ENCODE measurements at regions not wholly inside any gene's neighbourhood (a gene's known extent, or its start where the extent isn't known, plus 50 kb on each side); places are given as distances from the start of the nearest gene placed in this dataset.

DNA sequence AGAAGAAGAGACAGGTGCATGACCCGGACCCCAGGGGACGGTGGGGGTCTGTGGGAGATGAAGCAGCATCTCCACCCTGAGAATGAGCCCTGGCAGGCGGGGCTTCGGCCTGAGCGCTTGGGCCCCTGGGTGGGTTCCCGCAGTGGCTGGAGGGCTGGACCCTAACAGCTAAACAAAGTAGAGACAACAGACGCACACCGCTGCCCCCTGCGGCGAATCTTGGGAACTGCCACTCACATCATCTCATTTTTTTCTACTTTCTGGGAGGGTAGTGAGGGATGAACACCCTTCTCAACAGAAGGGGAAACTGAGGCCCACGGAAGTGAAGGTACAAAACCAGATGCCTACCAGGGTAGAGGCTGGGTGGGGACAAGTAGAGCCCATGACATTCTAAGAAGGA, 104.7 kb downstream of the RFLNA start:
- Mint-ChIP-seq H3K36me3 (peaks cover 2% of the 10 kb centered on the region), H3K4me3 (no peak overlapping the region), H3K9me3 (no peaks in the 10 kb centered on the region), H3K4me1 (peaks cover 0 to 6% (median 2%) of the 10 kb centered on the region in 3 donors), H3K27me3 (no peaks in the 10 kb centered on the region), H3K27ac (no peak overlapping the region)

DNA sequence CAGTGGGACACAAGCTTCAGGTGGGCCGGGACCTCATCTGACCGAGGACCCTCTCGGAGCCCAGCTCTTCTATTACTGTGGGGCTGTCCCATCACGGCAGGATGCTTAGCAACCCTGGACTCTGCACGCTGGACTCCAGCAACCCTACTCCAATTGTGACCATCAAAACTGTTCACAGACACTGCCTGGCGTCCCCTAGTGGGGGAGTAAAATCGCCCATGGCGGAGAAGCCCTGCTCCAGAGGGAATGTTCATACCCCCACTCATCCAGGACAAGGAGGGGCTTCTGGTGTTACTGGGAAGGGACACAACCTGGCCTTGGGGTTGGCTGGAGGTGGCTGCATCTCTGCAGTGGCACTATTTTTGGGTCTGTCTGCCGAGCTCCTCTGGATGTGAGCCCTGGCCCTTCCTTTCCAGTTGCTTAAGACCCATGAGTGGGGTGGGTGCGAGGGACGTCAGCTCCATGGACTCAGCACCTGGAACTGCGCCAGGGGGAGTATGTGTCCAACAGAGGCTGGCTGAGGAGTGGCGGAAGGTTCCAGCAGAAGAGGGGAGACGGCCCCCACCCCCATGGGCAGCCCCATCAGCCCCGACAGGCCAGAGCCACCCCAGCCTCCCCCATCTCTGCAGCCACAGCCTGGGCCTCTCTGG, 103.8 kb downstream of the RFLNA start:
- Mint-ChIP-seq H3K4me1 (peaks cover 0 to 6% (median 2%) of the 10 kb centered on the region in 3 donors), H3K9me3 (no peaks in the 10 kb centered on the region), H3K27me3 (no peaks in the 10 kb centered on the region), H3K36me3 (peaks cover 2% of the 10 kb centered on the region), H3K4me3 (no peak overlapping the region), H3K27ac (no peak overlapping the region)

DNA sequence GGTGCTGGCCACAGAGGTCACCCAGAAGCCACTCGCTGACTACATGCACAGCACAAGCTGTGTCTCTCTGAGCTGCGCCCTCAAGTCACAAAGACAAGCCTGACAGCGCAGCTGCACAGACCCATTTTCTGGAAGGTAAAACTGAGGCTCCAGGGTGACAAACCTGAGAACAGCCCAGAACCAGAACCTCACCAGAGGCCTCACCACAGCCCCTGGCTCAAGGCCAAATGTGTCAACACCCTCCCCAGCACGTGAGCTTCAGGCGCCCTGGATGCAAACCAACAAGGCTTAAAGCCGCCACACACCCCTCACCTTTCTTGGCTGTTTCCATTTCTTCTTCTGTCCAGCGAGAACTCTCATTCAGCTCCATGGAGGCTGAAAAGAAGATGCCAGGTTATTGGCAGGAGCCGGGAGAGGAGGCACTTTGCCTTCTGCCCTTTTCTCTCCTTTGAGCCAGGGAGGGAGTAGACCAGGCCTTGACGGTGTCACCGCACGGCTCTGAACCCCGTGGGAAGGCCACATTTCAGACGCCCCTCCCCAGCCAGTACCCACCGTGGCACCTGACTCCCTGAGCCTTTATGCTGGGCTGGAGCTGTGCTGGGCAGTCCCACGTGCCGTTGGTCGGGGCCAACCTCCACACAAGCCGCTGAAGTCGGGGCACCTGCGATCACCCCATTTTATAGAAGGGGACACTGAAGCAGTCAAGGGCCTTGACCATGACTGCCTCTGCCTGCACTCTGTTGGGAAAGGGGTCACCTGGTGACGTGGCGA, 103.1 kb downstream of the RFLNA start:
- H3K4me3 Mint-ChIP-seq, result no peak overlapping the region
- H3K36me3 Mint-ChIP-seq, result peaks cover 2% of the 10 kb centered on the region
- peak overlapping the region in 1 of 3 donors; percentile 31 for H3K27ac Mint-ChIP-seq

DNA sequence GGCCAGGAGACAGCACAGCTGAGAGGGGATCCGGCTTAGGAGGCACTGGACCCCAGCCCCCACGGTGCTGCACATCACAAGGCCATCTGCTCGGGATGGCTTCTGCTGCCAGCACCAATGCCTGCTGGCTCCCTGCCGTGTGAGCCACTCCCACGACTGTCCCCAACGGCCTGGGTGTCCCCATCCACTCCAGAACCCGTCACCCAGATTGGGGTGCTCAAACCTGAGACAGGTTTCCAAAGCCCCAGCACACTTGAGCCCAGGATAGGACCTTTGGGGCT, 102.4 kb downstream of the RFLNA start:
- H3K27ac Mint-ChIP-seq, result no peak overlapping the region
- H3K36me3 Mint-ChIP-seq, result peaks cover 1% of the 10 kb centered on the region
- H3K4me3 Mint-ChIP-seq, result no peak overlapping the region
- no peaks in the 10 kb centered on the region for H3K9me3 Mint-ChIP-seq
- H3K4me1 Mint-ChIP-seq, result peaks cover 2 to 6% (median 4%) of the 10 kb centered on the region in 3 donors
- no peaks in the 10 kb centered on the region for H3K27me3 Mint-ChIP-seq

More for the DNA sequence above, 103.1 kb downstream of the RFLNA start:
- Mint-ChIP-seq H3K27me3 (no peaks in the 10 kb centered on the region), H3K9me3 (no peaks in the 10 kb centered on the region), H3K4me1 (peaks cover 1 to 6% (median 3%) of the 10 kb centered on the region in 3 donors)

DNA sequence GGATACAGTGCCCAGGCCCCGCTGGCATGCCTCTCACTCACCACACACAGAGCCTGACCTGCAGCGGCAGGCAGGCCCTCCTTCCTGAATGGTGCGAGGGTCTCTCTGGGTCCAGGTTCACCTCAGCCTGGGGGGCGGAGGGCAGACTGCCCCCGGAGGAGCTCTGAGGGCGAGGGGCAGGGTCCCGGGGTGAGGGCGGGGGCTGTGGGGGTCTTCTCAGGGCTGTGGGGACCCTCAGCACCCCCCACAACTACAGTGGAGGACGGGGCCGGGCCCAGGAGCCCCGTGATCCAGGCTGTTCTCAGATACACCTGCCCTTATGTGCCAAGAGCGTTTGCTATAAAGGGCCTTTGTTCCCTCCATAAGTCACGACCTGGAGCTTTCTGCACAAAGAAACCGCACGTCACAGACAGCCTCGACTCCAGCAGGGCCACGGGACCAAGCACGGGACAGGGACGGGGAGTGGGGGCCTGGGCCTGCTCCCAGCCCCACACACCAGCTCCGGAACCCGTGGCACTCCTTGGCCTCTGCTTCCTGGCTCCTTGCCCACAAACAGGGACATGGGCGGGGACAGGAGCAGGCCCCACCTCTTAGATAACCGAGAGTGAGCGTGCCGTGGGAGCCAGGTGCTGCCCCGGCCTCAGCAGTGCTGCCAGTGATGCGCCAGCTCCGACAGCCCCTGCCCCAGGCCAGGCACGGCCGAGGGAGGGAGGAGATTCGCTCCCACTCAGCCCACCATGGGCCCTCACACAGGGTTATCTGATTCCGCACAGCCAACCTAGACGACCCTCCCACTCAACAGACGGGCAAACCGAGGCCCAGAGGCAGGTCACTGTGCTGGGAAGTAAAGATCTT, 101.9 kb downstream of the RFLNA start:
- Mint-ChIP-seq H3K9me3 (no peaks in the 10 kb centered on the region), H3K36me3 (no peaks in the 10 kb centered on the region), H3K4me1 (peaks cover 7 to 8% (median 8%) of the 10 kb centered on the region in 3 donors), H3K27ac (peak overlapping the region in 1 of 3 donors; percentile 57), H3K27me3 (no peaks in the 10 kb centered on the region), H3K4me3 (no peak overlapping the region)

DNA sequence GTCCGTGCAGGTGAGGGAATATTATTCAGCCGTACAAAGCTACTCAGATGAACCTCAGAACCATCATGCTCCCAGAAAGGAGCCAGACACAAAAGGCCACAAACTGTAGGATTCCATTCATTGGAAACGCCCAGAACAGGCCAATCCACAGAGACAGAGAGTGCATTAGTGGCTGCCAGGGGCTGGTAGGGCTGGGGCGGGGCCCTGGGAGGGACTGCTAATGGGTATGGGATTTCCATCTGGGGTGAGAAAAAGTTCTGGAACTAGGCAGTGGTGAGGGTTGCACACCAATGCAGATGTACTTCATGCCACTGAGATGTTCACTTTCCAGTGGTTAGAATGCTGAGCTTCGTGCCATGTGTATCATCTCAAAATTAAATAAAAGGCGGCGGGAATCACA, 101.1 kb downstream of the RFLNA start:
- no peaks in the 10 kb centered on the region for H3K9me3 Mint-ChIP-seq
- H3K36me3 Mint-ChIP-seq, result no peaks in the 10 kb centered on the region
- H3K4me1 Mint-ChIP-seq, result peaks cover 15 to 16% (median 16%) of the 10 kb centered on the region in 3 donors
- H3K4me3 Mint-ChIP-seq, result no peak overlapping the region
- peak overlapping the region in 1 of 3 donors; percentile 67 for H3K27ac Mint-ChIP-seq
- no peaks in the 10 kb centered on the region for H3K27me3 Mint-ChIP-seq

DNA sequence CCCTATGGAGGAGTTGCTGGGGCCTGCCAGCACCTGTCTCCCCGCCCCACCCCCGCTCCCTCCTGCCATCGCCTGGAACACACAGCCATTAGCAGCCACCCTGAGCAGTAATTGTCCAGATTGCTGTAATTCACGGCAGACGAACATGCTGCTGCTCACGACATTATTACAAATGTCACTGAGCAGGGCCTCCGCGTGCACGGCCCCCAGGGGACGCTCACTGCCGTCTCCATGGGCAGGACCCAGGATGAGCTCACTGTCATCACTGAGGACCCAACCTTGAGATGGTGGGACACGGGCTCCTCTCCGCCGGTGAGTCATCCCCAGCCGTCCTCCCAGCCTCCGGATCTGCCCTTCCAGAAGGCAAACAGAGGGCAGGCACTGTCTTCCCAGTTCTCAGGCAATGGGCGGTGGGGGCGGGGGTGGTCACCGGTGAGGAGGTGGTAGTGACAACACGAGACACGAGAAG, 100.4 kb downstream of the RFLNA start:
- Mint-ChIP-seq H3K9me3 (no peaks in the 10 kb centered on the region), H3K27me3 (no peaks in the 10 kb centered on the region), H3K36me3 (no peaks in the 10 kb centered on the region), H3K4me3 (no peak overlapping the region), H3K27ac (peak overlapping the region in 1 of 3 donors; percentile 67), H3K4me1 (peaks cover 16 to 20% (median 18%) of the 10 kb centered on the region in 3 donors)

DNA sequence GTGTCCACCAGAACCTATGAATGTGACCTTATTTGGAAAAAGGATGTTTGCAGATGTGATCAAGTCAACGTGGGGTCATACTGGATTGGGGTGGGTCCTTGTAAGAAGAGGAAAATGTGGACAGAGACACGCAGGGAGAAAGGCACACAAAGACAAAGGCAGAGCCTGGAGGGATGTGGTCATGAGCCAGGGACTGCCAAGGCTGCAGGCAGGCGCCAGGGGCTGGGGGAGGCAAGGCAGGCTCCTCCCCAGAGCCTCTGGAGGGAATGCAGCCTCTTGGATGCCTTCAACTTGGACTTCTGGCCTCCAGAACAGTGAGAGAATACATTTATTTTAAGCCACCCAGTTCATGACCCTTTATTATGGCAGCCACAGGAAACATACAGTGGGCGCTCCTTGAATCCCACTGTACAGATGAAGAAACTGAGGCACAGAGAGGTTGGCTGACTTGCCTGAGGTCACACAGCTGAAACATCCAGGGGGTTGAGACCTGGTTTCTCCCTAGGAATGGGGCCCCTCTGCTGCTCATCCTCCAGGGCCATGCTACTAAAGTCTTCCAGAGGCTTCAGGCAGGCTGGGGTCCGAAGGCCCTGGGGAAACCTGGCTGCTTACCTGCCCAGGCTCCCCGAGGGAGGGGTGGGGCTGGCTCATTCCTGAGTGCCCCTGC, 99.7 kb downstream of the RFLNA start:
- Mint-ChIP-seq H3K27me3 (no peaks in the 10 kb centered on the region), H3K27ac (no peak overlapping the region), H3K4me1 (peaks cover 12 to 21% (median 21%) of the 10 kb centered on the region in 3 donors), H3K9me3 (no peaks in the 10 kb centered on the region), H3K4me3 (no peak overlapping the region), H3K36me3 (no peaks in the 10 kb centered on the region)

DNA sequence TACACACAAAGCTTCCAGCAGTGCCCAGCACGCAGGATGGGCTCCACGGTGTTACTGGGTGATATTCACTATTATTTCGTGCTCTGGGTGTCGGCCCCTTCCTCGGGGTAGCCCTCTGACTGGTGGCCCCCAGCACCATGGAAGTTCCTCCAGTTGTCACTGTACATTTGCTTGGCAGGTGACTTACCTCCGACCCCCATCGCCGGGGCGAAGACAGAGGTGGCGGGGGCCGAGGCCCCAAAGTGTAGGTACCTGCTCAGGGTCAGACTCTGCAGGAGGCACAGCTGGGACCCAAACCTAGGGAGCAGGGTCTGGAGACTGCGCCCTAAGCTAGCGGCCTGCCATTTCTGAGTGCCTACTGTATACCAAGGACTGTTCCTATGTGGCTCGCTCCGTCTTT, 98.9 kb downstream of the RFLNA start:
- H3K4me1 Mint-ChIP-seq, result peaks cover 10 to 21% (median 21%) of the 10 kb centered on the region in 3 donors
- H3K4me3 Mint-ChIP-seq, result no peak overlapping the region
- no peaks in the 10 kb centered on the region for H3K9me3 Mint-ChIP-seq
- H3K27me3 Mint-ChIP-seq, result no peaks in the 10 kb centered on the region
- no peaks in the 10 kb centered on the region for H3K36me3 Mint-ChIP-seq
- H3K27ac Mint-ChIP-seq, result peak overlapping the region in 1 of 3 donors; percentile 39

DNA sequence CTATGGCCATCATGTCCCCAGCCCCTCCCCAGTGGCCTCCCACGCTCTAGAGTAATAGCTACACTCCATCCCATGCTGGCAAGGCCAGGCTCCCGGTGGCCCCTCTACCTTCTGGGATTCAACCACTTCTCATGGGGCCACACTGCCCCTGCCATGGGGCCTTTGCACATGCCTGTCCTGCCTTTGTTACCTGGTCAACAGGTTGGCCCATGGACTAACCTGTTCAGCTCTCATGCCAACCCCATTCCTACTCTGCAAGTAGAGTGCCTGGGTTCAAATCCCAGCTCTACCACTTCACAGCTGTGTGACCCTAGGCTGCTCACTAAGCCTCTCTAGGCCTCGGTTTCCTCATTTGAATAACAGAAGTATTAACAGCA, 98.5 kb downstream of the RFLNA start:
- no peaks in the 10 kb centered on the region for H3K36me3 Mint-ChIP-seq
- no peaks in the 10 kb centered on the region for H3K9me3 Mint-ChIP-seq
- H3K4me1 Mint-ChIP-seq, result peaks cover 10 to 21% (median 21%) of the 10 kb centered on the region in 3 donors
- H3K27ac Mint-ChIP-seq, result peak overlapping the region in 1 of 3 donors; percentile 39
- H3K27me3 Mint-ChIP-seq, result no peaks in the 10 kb centered on the region
- peak overlapping the region in 1 of 4 donors; percentile 81 for H3K4me3 Mint-ChIP-seq

DNA sequence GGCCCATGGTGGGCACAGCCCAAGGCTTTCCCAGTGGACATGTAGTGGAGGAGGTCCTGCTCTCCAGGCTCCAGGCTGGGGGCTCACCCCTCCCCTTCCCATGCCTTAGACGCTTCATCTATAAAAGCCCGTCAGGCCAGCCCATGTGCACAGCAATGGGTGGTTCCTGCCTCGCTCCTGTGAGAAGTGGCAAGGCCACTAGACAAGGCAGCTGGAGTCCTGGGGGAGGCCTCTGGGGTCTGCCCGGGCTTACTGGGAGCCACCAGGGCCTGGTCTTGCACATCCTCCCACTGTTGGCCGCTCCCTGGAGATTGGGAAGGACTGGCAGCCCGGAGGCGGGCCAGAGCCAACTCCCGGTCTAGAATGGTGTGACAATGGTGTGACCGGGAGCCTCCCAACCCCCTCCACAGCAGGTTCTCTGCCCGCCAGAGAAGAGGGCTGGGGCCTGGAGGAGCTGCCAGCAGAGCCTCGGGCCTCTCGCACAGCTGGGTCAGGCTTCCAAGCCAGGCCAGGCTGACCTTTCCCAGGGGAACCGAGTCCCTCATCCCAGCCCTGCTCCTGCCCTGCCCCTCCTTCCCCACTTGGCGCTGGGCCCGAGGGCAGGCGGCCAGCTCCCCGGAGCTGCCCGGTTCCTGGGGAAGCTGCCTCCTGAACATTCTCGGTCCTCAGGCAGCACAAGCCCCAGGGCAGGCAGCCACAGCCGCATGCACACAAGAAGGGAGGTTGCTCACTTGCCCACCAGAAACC, 97.9 kb downstream of the RFLNA start:
- no peaks in the 10 kb centered on the region for H3K27me3 Mint-ChIP-seq
- H3K4me3 Mint-ChIP-seq, result peak overlapping the region in 2 of 4 donors; percentile 60 to 82
- H3K36me3 Mint-ChIP-seq, result no peaks in the 10 kb centered on the region
- peak overlapping the region in 2 of 3 donors; percentile 39 to 87 for H3K27ac Mint-ChIP-seq
- peaks cover 10 to 21% (median 21%) of the 10 kb centered on the region in 3 donors for H3K4me1 Mint-ChIP-seq
- no peaks in the 10 kb centered on the region for H3K9me3 Mint-ChIP-seq

DNA sequence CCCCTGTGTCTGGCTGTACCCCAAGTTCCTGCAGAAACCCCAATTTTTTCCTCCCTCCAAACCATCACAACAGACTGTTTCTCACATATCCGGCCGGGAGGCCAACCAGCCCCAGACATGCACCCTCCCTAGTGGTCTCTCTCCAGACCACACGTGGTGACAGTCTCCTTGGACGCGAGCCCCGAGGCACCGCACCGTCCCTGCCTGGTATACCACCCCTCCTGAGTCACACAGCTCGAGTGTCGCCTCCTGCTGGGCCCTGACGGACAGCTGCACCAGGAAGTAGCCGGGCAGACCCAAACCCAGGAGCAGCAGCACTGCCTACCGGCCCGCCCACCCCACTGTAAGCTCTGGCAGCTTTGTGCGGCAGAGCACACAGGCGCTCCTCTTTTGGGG, 97.4 kb downstream of the RFLNA start:
- H3K27me3 Mint-ChIP-seq, result no peaks in the 10 kb centered on the region
- peaks cover 10 to 21% (median 21%) of the 10 kb centered on the region in 3 donors for H3K4me1 Mint-ChIP-seq
- H3K9me3 Mint-ChIP-seq, result no peaks in the 10 kb centered on the region
- H3K4me3 Mint-ChIP-seq, result peak overlapping the region in 2 of 4 donors; percentile 82 to 98
- H3K36me3 Mint-ChIP-seq, result no peaks in the 10 kb centered on the region
- H3K27ac Mint-ChIP-seq, result peak overlapping the region; percentile 87 to 96 (median 90)

DNA sequence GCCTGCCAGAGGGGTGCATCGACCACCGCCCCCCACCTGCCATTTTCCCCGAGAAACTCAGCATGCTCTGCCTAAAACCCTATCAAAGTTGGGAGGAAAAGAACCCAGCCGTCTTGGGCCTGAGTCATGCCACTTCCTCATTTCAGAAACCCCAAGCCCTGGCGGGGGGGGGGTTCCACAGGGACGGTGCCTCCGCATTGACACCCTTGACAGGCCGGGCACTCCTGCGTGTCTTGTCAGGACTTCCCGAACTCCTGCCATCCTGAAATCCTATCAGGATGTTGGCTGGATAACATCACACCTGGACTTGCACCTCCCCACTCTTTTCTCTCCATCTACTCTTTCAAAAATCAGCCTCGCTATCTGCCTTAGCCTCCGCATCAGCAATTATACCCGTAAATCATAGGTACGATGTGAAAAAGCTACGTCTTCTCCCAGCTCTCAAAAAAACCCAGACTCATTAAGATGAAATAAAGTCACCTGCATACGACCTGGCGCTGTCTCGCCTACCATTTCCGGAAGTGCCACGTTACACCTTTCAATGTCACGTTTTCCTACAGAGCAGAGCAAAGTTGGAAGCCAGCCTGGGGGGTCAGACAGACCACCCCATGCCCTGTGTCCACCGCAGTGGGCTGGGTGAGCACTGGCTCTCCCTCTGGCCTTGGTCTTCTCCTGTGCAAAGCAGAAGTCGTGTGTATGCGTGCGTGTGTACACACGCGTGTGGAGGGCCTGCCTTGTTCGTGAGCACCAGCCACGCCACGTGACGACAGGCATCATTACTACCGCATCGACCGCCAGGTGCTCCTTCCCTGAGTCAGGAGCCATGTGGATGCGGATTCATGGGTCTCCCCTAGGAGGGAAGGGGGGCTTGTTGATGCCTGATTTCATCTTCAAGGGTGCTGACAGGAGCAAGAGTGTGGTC, 96.7 kb downstream of the RFLNA start:
- Mint-ChIP-seq H3K36me3 (no peaks in the 10 kb centered on the region), H3K4me3 (peak overlapping the region; percentile 82 to 100 (median 91)), H3K4me1 (peaks cover 10 to 21% (median 21%) of the 10 kb centered on the region in 3 donors), H3K9me3 (no peaks in the 10 kb centered on the region), H3K27ac (peak overlapping the region; percentile 87 to 96 (median 90)), H3K27me3 (no peaks in the 10 kb centered on the region)
